ENCODE measurements at regions not wholly inside any gene's neighbourhood (a gene's known extent, or its start where the extent isn't known, plus 50 kb on each side); places are given as distances from the start of the nearest gene placed in this dataset.

GRCh38 chr1:217096200-217096599 lies 373.0 kb upstream of the ESRRG start:
- TF ChIP-seq CTCF (conservative IDR thresholded peaks at IDR 0.05; ENCODE audit: low read length) (no peak), EZH2phosphoT487 (IDR thresholded peaks at IDR 0.05; ENCODE audit: borderline replicate concordance, low read depth, low read length) (no peak)
- H4K20me1 ChIP-seq (ENCODE audit: insufficient read depth, low read length), result no peaks in the 10 kb centered on the region
- no TSS peak for BruUV-seq (replicated peaks)
- H3K79me2 ChIP-seq (ENCODE audit: insufficient read depth, low read depth, low read length), result no peaks in the 10 kb centered on the region
- intact Hi-C loops (cut with micrococcal nuclease; ENCODE audit: unreplicated experiment), result no loop called here
- no peak overlapping the region for H3K4me2 ChIP-seq (ENCODE audit: low read length)
- ChIA-PET POLR2A (interaction anchor here (0.6 kb wide), 1 partner anchor 15 kb away, joined by 6 read pairs; no protein-coding TSS in a partner anchor), CTCF (ENCODE audit: unreplicated experiment) (no interaction called here)
- no peak for DNase-seq (ENCODE audit: low spot score)
- no peak overlapping the region for H3K27ac ChIP-seq (ENCODE audit: low read depth, low read length, poor library complexity, severe bottlenecking)
- no peaks in the 10 kb centered on the region for H3K4me1 ChIP-seq (ENCODE audit: insufficient read depth, low read length, poor library complexity, severe bottlenecking)
- H3K9me2 ChIP-seq (ENCODE audit: insufficient read depth, low read length), result no peaks in the 10 kb centered on the region
- H2AFZ ChIP-seq (ENCODE audit: low read length), result no peak overlapping the region
- H3K4me3 ChIP-seq (ENCODE audit: low read depth, low read length, poor library complexity, severe bottlenecking), result no peak overlapping the region
- H3K36me3 ChIP-seq (ENCODE audit: insufficient read depth, low read length), result no peaks in the 10 kb centered on the region
- no peaks in the 10 kb centered on the region for H3K9me3 ChIP-seq (ENCODE audit: low read length)

GRCh38 chr1:217095050-217095622 lies 371.9 kb upstream of the ESRRG start:
- no peaks in the 10 kb centered on the region for H3K9me3 ChIP-seq (ENCODE audit: low read length)
- H3K36me3 ChIP-seq (ENCODE audit: insufficient read depth, low read length), result no peaks in the 10 kb centered on the region
- no peaks in the 10 kb centered on the region for H3K4me1 ChIP-seq (ENCODE audit: insufficient read depth, low read length, poor library complexity, severe bottlenecking)
- no peak for DNase-seq (ENCODE audit: low spot score)
- no peak overlapping the region for H3K4me3 ChIP-seq (ENCODE audit: low read depth, low read length, poor library complexity, severe bottlenecking)
- no peaks in the 10 kb centered on the region for H4K20me1 ChIP-seq (ENCODE audit: insufficient read depth, low read length)
- H3K4me2 ChIP-seq (ENCODE audit: low read length), result no peak overlapping the region
- no peaks in the 10 kb centered on the region for H3K9me2 ChIP-seq (ENCODE audit: insufficient read depth, low read length)
- no peaks in the 10 kb centered on the region for H3K79me2 ChIP-seq (ENCODE audit: insufficient read depth, low read depth, low read length)
- no peak for TF ChIP-seq EZH2phosphoT487 (IDR thresholded peaks at IDR 0.05; ENCODE audit: borderline replicate concordance, low read depth, low read length)
- TF ChIP-seq CTCF (conservative IDR thresholded peaks at IDR 0.05; ENCODE audit: low read length), result no peak
- H2AFZ ChIP-seq (ENCODE audit: low read length), result no peak overlapping the region
- no TSS peak for BruUV-seq (replicated peaks)
- no peak overlapping the region for H3K27ac ChIP-seq (ENCODE audit: low read depth, low read length, poor library complexity, severe bottlenecking)
- intact Hi-C loops (cut with micrococcal nuclease; ENCODE audit: unreplicated experiment), result no loop called here
- ChIA-PET CTCF (ENCODE audit: unreplicated experiment) (interaction anchor here (0.6 kb wide), 1 partner anchor 317 kb away, joined by 3 read pairs; no protein-coding TSS in a partner anchor), POLR2A (interaction anchor here (0.7 kb wide), 1 partner anchor 978 kb away, joined by 4 read pairs; no protein-coding TSS in a partner anchor)

GRCh38 chr1:217091561-217091960 lies 368.3 kb upstream of the ESRRG start:
- ChIA-PET CTCF (ENCODE audit: unreplicated experiment) (no interaction called here), POLR2A (no interaction called here)
- no peak for DNase-seq (ENCODE audit: low spot score)
- TF ChIP-seq EZH2phosphoT487 (IDR thresholded peaks at IDR 0.05; ENCODE audit: borderline replicate concordance, low read depth, low read length) (no peak), CTCF (conservative IDR thresholded peaks at IDR 0.05; ENCODE audit: low read length) (no peak)
- H3K4me2 ChIP-seq (ENCODE audit: low read length), result no peak overlapping the region
- H2AFZ ChIP-seq (ENCODE audit: low read length), result no peak overlapping the region
- H4K20me1 ChIP-seq (ENCODE audit: insufficient read depth, low read length), result no peaks in the 10 kb centered on the region
- H3K79me2 ChIP-seq (ENCODE audit: insufficient read depth, low read depth, low read length), result no peaks in the 10 kb centered on the region
- H3K9me3 ChIP-seq (ENCODE audit: low read length), result no peaks in the 10 kb centered on the region
- H3K36me3 ChIP-seq (ENCODE audit: insufficient read depth, low read length), result no peaks in the 10 kb centered on the region
- H3K4me1 ChIP-seq (ENCODE audit: insufficient read depth, low read length, poor library complexity, severe bottlenecking), result no peaks in the 10 kb centered on the region
- H3K4me3 ChIP-seq (ENCODE audit: low read depth, low read length, poor library complexity, severe bottlenecking), result no peak overlapping the region
- no TSS peak for BruUV-seq (replicated peaks)
- H3K27ac ChIP-seq (ENCODE audit: low read depth, low read length, poor library complexity, severe bottlenecking), result no peak overlapping the region
- H3K9me2 ChIP-seq (ENCODE audit: insufficient read depth, low read length), result no peaks in the 10 kb centered on the region
- intact Hi-C loops (cut with micrococcal nuclease; ENCODE audit: unreplicated experiment), result no loop called here

All from OCI-LY7 (cell line).